K562 (cell line): ENCODE measurements at regions not wholly inside any gene's neighbourhood (a gene's known extent, or its start where the extent isn't known, plus 50 kb on each side); places are given as distances from the start of the nearest gene placed in this dataset.

Experiments used
- ATAC-seq: fragments of 200-7000 bp; cut with Tn5 transposase; 3 replicates; pipeline ENCODE4 v1.9.1; 2020; ENCODE audit warnings: moderate library complexity
- BruUV-seq: library from RNA; stranded (reverse); fragments of 400-500 nt; replicated peaks from 2 replicates; lab custom pipeline; 2021; lab: Mats Ljungman, UMichigan
- CTCF ChIA-PET: fragments of 300-600 bp; formaldehyde crosslinking; extraction: SDS; loops from one replicate; lab custom pipeline; 2021; ENCODE audit warnings: low intra/inter-chr PET ratio; lab: Yijun Ruan, JAX
- POLR2A ChIA-PET: fragments of 300-600, 350-650 bp; sonication (Branson Sonifier 250); formaldehyde crosslinking; extraction: SDS; loops from one replicate; lab custom pipeline; 2021; ENCODE audit warnings: antibody characterized with exemption, inconsistent platforms; lab: Yijun Ruan, JAX
- DNase-seq, 4 experiments: peaks; one replicate each; pipeline versions ENCODE4 v3.0.0 to v3.0.0-alpha.2; 2011 to 2018; ENCODE audit warnings: low spot score in 3 of 4, mixed read lengths in 3 of 4; ENCODE audit errors: extremely low read depth in 1 of 4
- FAIRE-seq: peaks from 2 replicates; lab custom pipeline; 2011; peaks lifted over from hg19 to GRCh38; lab: Jason Lieb, UNC
- H2AFZ ChIP-seq: 2 replicates; pipeline ENCODE4 v1.6.0; 2011; ENCODE audit warnings: low read depth, low read length, control low read depth, inconsistent platforms
- H3K27ac ChIP-seq: fragments of 200-600 bp; 3 replicates; pipeline ENCODE4 v1.8.0; 2011; ENCODE audit warnings: low read depth, mild to moderate bottlenecking, control low read depth, inconsistent platforms, low read length, moderate library complexity, mixed read lengths; ENCODE audit errors: extremely low read depth
- H3K27me3 ChIP-seq, 2 experiments: fragments of 300-600 bp in 1 of 2; 2 replicates in 1 of 2; 3 replicates in 1 of 2; pipeline versions ENCODE4 v1.6.0 to v1.8.0; 2011; ENCODE audit warnings: inconsistent platforms in 2 of 2, low read length in 2 of 2, mild to moderate bottlenecking in 1 of 2, mixed read lengths in 1 of 2, moderate library complexity in 1 of 2; ENCODE audit not compliant: control insufficient read depth in 2 of 2, insufficient read depth in 2 of 2
- H3K36me3 ChIP-seq: fragments of 300-600 bp; 3 replicates; pipeline ENCODE4 v1.8.0; 2011; ENCODE audit warnings: mild to moderate bottlenecking, low read length, inconsistent platforms; ENCODE audit not compliant: control insufficient read depth, insufficient read depth
- H3K4me1 ChIP-seq, 2 experiments: fragments of 200-600 bp in 1 of 2; replicated peaks in 1 of 2; 2 replicates in 1 of 2; 3 replicates in 1 of 2; pipeline versions ENCODE4 v1.5.1 to v1.8.0; 2011; ENCODE audit warnings: inconsistent platforms in 2 of 2, low read length in 2 of 2, mild to moderate bottlenecking in 1 of 2, mixed read lengths in 1 of 2, moderate library complexity in 1 of 2; ENCODE audit not compliant: control insufficient read depth in 2 of 2, insufficient read depth in 2 of 2
- H3K4me2 ChIP-seq: 2 replicates; pipeline ENCODE4 v1.6.1; 2011; ENCODE audit warnings: low read length, control low read depth, inconsistent platforms, mixed read lengths; ENCODE audit not compliant: insufficient read depth
- H3K4me3 ChIP-seq: fragments of 200-600 bp; sonication (generic), shearing (Covaris generic); 2 replicates; pipeline ENCODE4 v1.5.1; 2016; ENCODE audit warnings: control low read depth, inconsistent platforms
- H3K79me2 ChIP-seq: fragments of 200-600 bp; 3 replicates; pipeline ENCODE4 v1.8.0; 2011; ENCODE audit warnings: low read length, inconsistent platforms; ENCODE audit not compliant: control insufficient read depth, insufficient read depth
- H3K9ac ChIP-seq, 2 experiments: 2 replicates each; pipeline versions ENCODE4 v1.6.0 to v1.6.1; 2011; ENCODE audit warnings: low read depth in 2 of 2, low read length in 2 of 2, control low read depth in 1 of 2, inconsistent platforms in 1 of 2, mild to moderate bottlenecking in 1 of 2, mixed read lengths in 1 of 2; ENCODE audit not compliant: insufficient read depth in 1 of 2
- H3K9me1 ChIP-seq: one replicate; pipeline ENCODE4 v1.6.0; 2011; ENCODE audit warnings: inconsistent platforms, mild to moderate bottlenecking, low read length, moderate library complexity; ENCODE audit not compliant: control insufficient read depth, insufficient read depth
- H3K9me3 ChIP-seq: replicated peaks from 2 replicates; pipeline ENCODE4 v1.5.1; 2011; ENCODE audit warnings: low read depth, low read length, inconsistent platforms; ENCODE audit not compliant: control insufficient read depth, insufficient read depth
- H4K20me1 ChIP-seq: replicated peaks from 2 replicates; pipeline ENCODE4 v1.6.1; 2011; ENCODE audit warnings: low read length, inconsistent platforms, mixed read lengths; ENCODE audit not compliant: control insufficient read depth, insufficient read depth
- FOXJ2 ChIP-seq: fragments of 200-800 bp; sonication (Bioruptor generic); IDR thresholded peaks from 2 replicates; pipeline ENCODE4 v1.6.1; 2016; ENCODE audit warnings: missing genetic modification characterization, missing compliant biosample characterization
- JUN ChIP-seq, 2 experiments: sonication (generic) in 1 of 2; formaldehyde crosslinking in 1 of 2; IDR thresholded peaks; 2 replicates each; pipeline versions ENCODE4 v1.6.1 to v1.8.0; 2012 to 2022; ENCODE audit warnings: borderline replicate concordance in 2 of 2, mild to moderate bottlenecking in 2 of 2, improper control_type of control experiment in 1 of 2, low read depth in 1 of 2, low read length in 1 of 2, missing genetic modification reagents in 1 of 2
- SLC30A9 ChIP-seq: fragments of 250-450 bp; sonication (Bioruptor Pico); IDR thresholded peaks from 2 replicates; pipeline ENCODE4 v1.8.0; 2022; ENCODE audit warnings: mild to moderate bottlenecking, moderate library complexity
- TBP ChIP-seq: optimal IDR thresholded peaks from 2 replicates; pipeline ENCODE3; 2011; ENCODE audit warnings: low read depth, low read length, improper control_type of control experiment
- ZNF224 ChIP-seq: sonication (generic); formaldehyde crosslinking; IDR thresholded peaks from 2 replicates; pipeline ENCODE4 v1.8.0; 2022; ENCODE audit warnings: mild to moderate bottlenecking, missing genetic modification reagents
- ZNF584 ChIP-seq: fragments of 200-800 bp; sonication (Bioruptor generic); IDR thresholded peaks from 2 replicates; pipeline ENCODE4 v1.6.1; 2016; ENCODE audit warnings: low read depth, mild to moderate bottlenecking, missing genetic modification characterization, missing compliant biosample characterization
- ZNF668 ChIP-seq: fragments of 250-450 bp; sonication (Bioruptor Pico); IDR thresholded peaks from 2 replicates; pipeline ENCODE4 v1.8.0; 2022; ENCODE audit warnings: mild to moderate bottlenecking, inconsistent platforms
- ZNF696 ChIP-seq: fragments of 250-450 bp; sonication (Bioruptor Pico); conservative IDR thresholded peaks from 2 replicates; pipeline ENCODE4 v1.4.0; 2020; ENCODE audit warnings: mild to moderate bottlenecking, moderate library complexity
- WGBS: fragments of 100-300 bp; shearing (Covaris generic); methylation state at CpG from one replicate; pipeline ENCODE4 v1.1.6; 2016; ENCODE audit warnings: low coverage, mixed read lengths; ENCODE audit not compliant: insufficient coverage; ENCODE audit errors: missing lambda C conversion rate; 5-methylcytosine and 5-hydroxymethylcytosine counted together
- in situ Hi-C: fragments of 300-500 bp; cut with MboI; formaldehyde crosslinking; loops from 4 replicates; pipeline ENCODE4 v1.15.0; 2018; ENCODE audit warnings: inconsistent platforms, mixed read lengths
- intact Hi-C: fragments of 100-400 bp; cut with micrococcal nuclease; formaldehyde crosslinking; loops from 2 replicates; pipeline ENCODE4 v1.14.2; 2022

GRCh38 chr18:78813156-78813555 is 166.5 kb upstream of the SALL3 start (continued):
- no peak for TF ChIP-seq ZNF584 (CRISPR knock-in tag)

DNA sequence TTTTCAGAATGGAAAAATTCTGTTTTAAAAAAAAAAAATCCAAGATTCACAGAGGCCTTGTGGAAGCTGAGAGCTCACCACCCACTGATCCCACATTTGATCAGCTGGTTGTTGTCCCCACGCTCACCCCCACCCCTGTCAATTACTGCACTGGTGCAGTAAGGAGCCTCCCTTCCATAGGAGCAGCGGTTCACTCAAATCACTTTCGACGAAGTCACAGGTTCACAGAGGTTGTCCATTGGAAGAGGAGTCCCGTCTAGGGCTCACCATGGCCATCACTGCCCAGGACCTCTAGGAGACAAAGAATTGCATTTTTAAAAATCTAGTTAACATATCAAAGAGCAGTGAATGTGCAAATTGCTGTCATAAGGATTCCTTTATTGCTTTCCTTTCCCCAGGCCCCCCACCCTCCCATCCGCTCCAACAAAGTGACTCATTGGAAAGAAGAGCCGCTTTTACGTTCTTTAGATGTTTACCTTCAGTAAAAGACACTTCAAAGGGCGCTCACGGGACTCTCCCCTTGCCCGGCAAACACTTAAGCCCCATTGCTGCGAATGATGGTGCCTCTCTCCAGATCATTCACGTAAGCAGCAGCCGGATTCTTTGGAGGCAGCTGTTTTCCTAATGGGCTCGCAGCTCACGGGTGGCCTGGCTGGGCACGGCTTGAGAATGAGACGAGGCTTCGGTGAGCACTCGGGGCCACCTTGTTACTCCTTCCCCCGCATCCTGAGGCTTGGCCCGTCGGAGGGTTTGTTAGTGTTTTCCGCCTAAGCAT is 165.5 kb upstream of the SALL3 start:
- POLR2A ChIA-PET, result no interaction called here
- in situ Hi-C loops, result no loop called here
- no TSS peak for BruUV-seq

GRCh38 chr18:78814766-78815165 is 164.9 kb upstream of the SALL3 start:
- intact Hi-C loops (no loop called here), in situ Hi-C loops (no loop called here)
- WGBS, result under 1% methylated on average over 14 of the region's 14 CpGs
- no peak for DNase-seq
- Histone ChIP-seq H3K4me1 (peaks cover 0 to 4% of the 10 kb centered on the region in 2 experiments; a peak in 1 of 5 replicates), H3K36me3 (no peaks in the 10 kb centered on the region), H3K27me3 (peaks cover 0 to 33% of the 10 kb centered on the region in 2 experiments; a peak in 2 of 5 replicates), H3K4me3 (no peak overlapping the region), H3K79me2 (no peaks in the 10 kb centered on the region), H3K9ac (no peak overlapping the region), H3K9me3 (no peaks in the 10 kb centered on the region), H4K20me1 (no peaks in the 10 kb centered on the region), H3K9me1 (no peaks in the 10 kb centered on the region), H3K4me2 (no peak overlapping the region), H3K27ac (no peak overlapping the region), H2AFZ (no peak overlapping the region)
- FAIRE-seq, result no peak
- no TSS peak for BruUV-seq
- TF ChIP-seq JUN (IDR thresholded peaks at IDR 0.05; ENCODE audit: borderline replicate concordance, low read depth, low read length), result no peak
- no peak for TF ChIP-seq JUN (CRISPR knock-in tag; IDR thresholded peaks at IDR 0.05; ENCODE audit: borderline replicate concordance)
- no peak for TF ChIP-seq ZNF668
- no peak for TF ChIP-seq ZNF224 (CRISPR knock-in tag)
- no peak for TF ChIP-seq ZNF696
- no peak for TF ChIP-seq FOXJ2 (tag)
- POLR2A ChIA-PET, result interaction anchor here (0.6 kb wide), 1 partner anchor 22 kb away, joined by 3 read pairs; no protein-coding TSS in a partner anchor
- ATAC-seq, result no peak
- CTCF ChIA-PET, result no interaction called here

More for the DNA sequence above, 165.5 kb upstream of the SALL3 start:
- no peaks in the 10 kb centered on the region for H3K9me1 ChIP-seq
- 0% methylated on average over 22 of the region's 24 CpGs for WGBS
- CTCF ChIA-PET, result no interaction called here
- no peaks in the 10 kb centered on the region for H3K9me3 ChIP-seq
- ATAC-seq (no peak), DNase-seq (no peak), FAIRE-seq (no peak)
- TF ChIP-seq TBP, result no peak
- no peak for TF ChIP-seq SLC30A9 (CRISPR knock-in tag)
- H3K79me2 ChIP-seq, result no peaks in the 10 kb centered on the region
- H4K20me1 ChIP-seq, result no peaks in the 10 kb centered on the region
- intact Hi-C loops, result no loop called here
- H2AFZ ChIP-seq, result no peak overlapping the region
- H3K4me3 ChIP-seq, result no peak overlapping the region
- no peaks in the 10 kb centered on the region for H3K36me3 ChIP-seq
- peaks cover 0 to 33% of the 10 kb centered on the region in 2 experiments; a peak in 2 of 5 replicates for H3K27me3 ChIP-seq
- no peak overlapping the region for H3K27ac ChIP-seq
- H3K4me2 ChIP-seq, result no peak overlapping the region
- H3K9ac ChIP-seq, result no peak overlapping the region
- peaks cover 0 to 4% of the 10 kb centered on the region in 2 experiments; a peak in 1 of 5 replicates for H3K4me1 ChIP-seq
